GM21367 (cell line): ENCODE measurements at regions not wholly inside any gene's neighbourhood (a gene's known extent, or its start where the extent isn't known, plus 50 kb on each side); places are given as distances from the start of the nearest gene placed in this dataset.

ENCODE experiments used
- ATAC-seq: cut with Tn5 transposase; IDR thresholded peaks from one replicate; pipeline ENCODE4 v1.9.1; 2021; ENCODE audit not compliant: unreplicated experiment

DNA sequence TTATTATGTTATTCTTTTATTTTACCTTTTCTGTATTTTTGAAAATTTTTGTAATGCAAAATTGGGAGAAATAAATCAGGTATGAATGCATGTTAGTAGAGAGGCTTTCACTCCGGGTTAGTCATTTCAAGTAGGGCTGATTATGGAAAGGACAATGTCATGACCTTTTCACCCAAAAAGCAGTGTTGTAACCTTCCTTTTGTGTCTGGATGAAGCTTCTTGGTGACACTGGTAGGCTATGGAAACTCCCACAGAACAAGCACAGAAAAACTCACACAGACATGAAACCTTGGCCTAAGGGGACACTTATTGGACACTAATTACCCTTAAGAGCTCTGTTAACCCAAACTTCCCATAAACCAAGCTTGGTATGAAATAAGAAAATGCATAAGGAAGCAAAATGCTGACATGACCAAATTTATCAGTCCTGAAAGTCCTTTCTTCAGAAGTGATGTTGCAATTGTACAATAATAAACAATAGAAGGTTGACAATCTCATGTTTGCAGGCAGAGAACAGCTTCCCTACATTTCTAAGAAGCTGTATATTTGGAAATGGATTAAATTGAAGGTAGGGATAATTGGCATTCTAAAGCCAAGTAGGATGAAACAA is 70.0 kb upstream of the KCNJ15 start:
- no peak for ATAC-seq

GRCh38 chr21:38188037-38188436 is 68.8 kb upstream of the KCNJ15 start:
- ATAC-seq, result no peak

DNA sequence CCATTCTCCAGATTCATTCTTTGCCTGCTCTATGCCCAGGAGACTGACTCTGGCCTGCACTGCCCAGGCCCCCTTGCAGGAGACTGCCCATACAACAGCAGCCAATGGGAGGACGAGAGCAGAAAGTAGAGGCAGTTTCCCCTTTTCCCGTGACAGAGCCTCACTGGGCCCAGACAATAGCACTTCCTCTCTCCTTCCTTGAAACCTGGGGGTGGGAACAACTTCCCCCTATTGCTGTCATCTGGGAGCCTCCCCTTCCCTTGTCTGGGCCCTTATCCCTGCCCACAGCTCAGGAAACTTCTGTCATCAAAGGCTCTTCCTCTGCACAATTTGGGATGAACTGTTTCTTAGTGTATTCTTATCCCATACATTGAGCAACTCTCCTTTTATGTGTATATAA is 60.8 kb upstream of the KCNJ15 start:
- ATAC-seq, result no peak

DNA sequence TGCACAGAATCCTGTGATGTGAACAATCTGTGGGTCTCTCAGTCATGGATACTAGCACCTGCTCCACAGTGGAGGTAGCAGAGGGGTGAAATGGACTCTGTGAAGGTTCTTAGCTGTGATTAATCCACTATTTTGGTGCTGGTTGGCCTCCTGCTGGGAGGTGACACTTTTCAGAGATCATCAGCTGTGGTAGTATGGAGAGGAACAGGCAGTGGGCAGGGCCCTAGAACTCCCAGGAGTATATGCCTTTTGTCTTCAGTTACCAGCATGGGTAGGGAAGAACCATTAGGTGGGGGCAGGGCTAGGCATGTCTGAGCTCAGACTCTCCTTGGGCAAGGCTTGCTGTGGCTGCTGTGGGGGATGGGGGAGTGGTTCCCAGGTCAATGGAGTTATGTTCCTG is 54.0 kb upstream of the KCNJ15 start:
- ATAC-seq, result no peak

- ATAC-seq, result no peak
Observed at GRCh38 chr21:38203229-38203628, 53.6 kb upstream of the KCNJ15 start.

DNA sequence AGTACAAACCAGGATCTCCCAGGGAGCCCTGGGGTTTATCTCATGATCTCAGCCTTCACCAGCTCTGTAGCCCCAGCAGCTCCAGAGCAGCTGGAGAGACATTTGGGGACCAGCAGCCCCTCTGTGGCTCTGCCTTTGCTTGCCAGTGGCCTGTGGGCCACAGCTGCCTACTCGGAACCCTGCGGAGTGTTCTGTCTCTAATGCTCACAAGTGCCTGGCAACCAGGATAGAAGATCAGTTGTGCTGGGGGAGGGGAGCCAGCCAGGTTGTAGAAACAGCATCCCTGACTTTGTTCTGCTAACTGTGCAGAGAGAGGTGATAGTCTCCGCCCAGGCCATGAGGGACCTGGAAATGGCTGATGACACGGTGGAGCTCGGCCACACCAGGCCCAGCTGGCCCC is 50.9 kb upstream of the KCNJ15 start:
- no peak for ATAC-seq

GRCh38 chr21:38206646-38207045 is 50.1 kb upstream of the KCNJ15 start:
- no peak for ATAC-seq
